Spleen (tissue), 11 donors: ENCODE measurements at regions not wholly inside any gene's neighbourhood (a gene's known extent, or its start where the extent isn't known, plus 50 kb on each side); places are given as distances from the start of the nearest gene placed in this dataset.

ENCODE experiments used
- DNase-seq: peaks from one replicate; pipeline ENCODE4 v3.0.0-alpha.2; 2020
- H3K27ac ChIP-seq, 8 donors: fragments of 200-600 bp; sonication (generic) in 7 of 8; 1 replicate in 4 of 8; 2 replicates in 4 of 8; pipeline versions ENCODE4 v1.5.0 to v1.8.0; 2016 to 2021; ENCODE audit warnings: inconsistent platforms in 4 of 8, mild to moderate bottlenecking in 4 of 8, moderate library complexity in 1 of 8
- H3K27me3 ChIP-seq, 7 donors: fragments of 200-600 bp; sonication (generic) in 6 of 7; replicated peaks in 1 of 7; 1 replicate in 4 of 7; 2 replicates in 3 of 7; pipeline versions ENCODE4 v1.5.0 to v1.8.0; 2016 to 2021; ENCODE audit warnings: inconsistent platforms in 3 of 7, mild to moderate bottlenecking in 1 of 7
- H3K36me3 ChIP-seq, 6 donors: fragments of 200-600 bp; sonication (generic) in 5 of 6; 1 replicate in 4 of 6; 2 replicates in 2 of 6; pipeline versions ENCODE4 v1.5.0 to v1.8.0; 2016 to 2021; ENCODE audit warnings: inconsistent platforms in 2 of 6
- H3K4me1 ChIP-seq, 6 donors: fragments of 200-600 bp; sonication (generic) in 5 of 6; 1 replicate in 3 of 6; 2 replicates in 3 of 6; pipeline versions ENCODE4 v1.5.0 to v1.8.0; 2016 to 2021; ENCODE audit warnings: inconsistent platforms in 3 of 6
- H3K4me3 ChIP-seq, 8 donors: fragments of 200-600 bp; sonication (generic) in 7 of 8; 1 replicate in 4 of 8; 2 replicates in 4 of 8; pipeline versions ENCODE4 v1.5.0 to v1.8.0; 2016 to 2021; ENCODE audit warnings: inconsistent platforms in 4 of 8, mild to moderate bottlenecking in 4 of 8, moderate library complexity in 2 of 8
- H3K9me3 ChIP-seq, 8 donors: fragments of 200-600 bp; sonication (generic) in 7 of 8; 1 replicate in 4 of 8; 2 replicates in 4 of 8; pipeline versions ENCODE4 v1.5.0 to v1.8.0; 2016 to 2021; ENCODE audit warnings: inconsistent platforms in 4 of 8
- POLR2A ChIP-seq, 3 donors: fragments of 450-650 bp; IDR thresholded peaks; one replicate each; pipeline ENCODE4 v1.5.1; 2017; ENCODE audit warnings: antibody characterized with exemption in 3 of 3, mild to moderate bottlenecking in 1 of 3
- POLR2AphosphoS5 ChIP-seq, 3 donors: sonication (generic); formaldehyde crosslinking; IDR thresholded peaks; one replicate each; pipeline ENCODE4 v1.5.1; 2017; ENCODE audit warnings: antibody characterized with exemption in 3 of 3
- WGBS, 5 donors: extraction: QIAGEN DNeasy Blood & Tissue Kit in 3 of 5; methylation state at CpG; one replicate each; pipeline versions ENCODE4 v1.1.5 to v1.1.7; 2013 to 2018; 5-methylcytosine and 5-hydroxymethylcytosine counted together
- intact Hi-C: fragments of 100-400 bp; cut with DNase I; formaldehyde crosslinking; loops from one replicate; pipeline ENCODE4 v1.15.0; 2023; ENCODE audit warnings: low total_unique reads
- TF ChIP-seq, protein P1 (sequence below), 11 experiments: fragments of 200-600 bp in 7 of 11; fragments of 450-650 bp in 4 of 11; sonication (generic) in 4 of 11; IDR thresholded peaks in 8 of 11; conservative IDR thresholded peaks in 3 of 11; 1 replicate in 7 of 11; 2 replicates in 4 of 11; pipeline versions ENCODE4 v1.4.0 to v1.8.0; 2016 to 2021; ENCODE audit warnings: antibody characterized with exemption in 11 of 11, inconsistent platforms in 4 of 11, mild to moderate bottlenecking in 1 of 11
- donor health status: healthy with polysubstance abuse.
- donor health status: DM: no; HTN: no; CAD: no; lungs with moderate emphysema.
- donor health status: DM: no; HTN: no; CAD: no.
- donor health status: Bipolar disorder and iron deficiency.
- donor health status: healthy.
- donor health status: DM: no; HTN: no; CAD: no.
- donor health status: DM: yes; HTN: yes; CAD: no.

DNA sequence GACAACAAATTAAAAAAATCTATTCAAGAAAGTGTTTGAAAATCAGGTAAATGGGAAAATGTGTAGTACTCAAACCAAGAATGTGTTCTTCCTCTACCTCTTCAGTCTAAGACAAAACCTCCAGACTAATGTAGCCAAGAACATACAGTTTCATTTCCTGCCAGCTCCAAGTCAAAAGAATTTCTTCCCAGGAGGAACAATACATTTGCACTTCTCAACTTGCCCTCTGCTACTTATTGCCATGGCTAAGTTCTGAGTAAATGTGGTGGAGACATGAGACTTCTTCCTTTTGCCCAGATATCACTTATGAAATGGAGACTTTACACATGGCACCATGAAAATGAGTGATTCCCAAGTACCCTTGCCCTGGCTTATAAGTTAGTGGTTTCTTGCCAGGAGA is 2112.2 kb upstream of the C9orf72 start:
- intact Hi-C loops, result no loop called here
- H3K4me3 ChIP-seq, result no peak overlapping the region
- H3K36me3 ChIP-seq, result no peaks in the 10 kb centered on the region
- H3K27ac ChIP-seq, result no peak overlapping the region
- DNase-seq, result no peak
- no peaks in the 10 kb centered on the region for H3K9me3 ChIP-seq
- H3K27me3 ChIP-seq, result no peaks in the 10 kb centered on the region
- no peaks in the 10 kb centered on the region for H3K4me1 ChIP-seq
- TF ChIP-seq, protein P1, sequence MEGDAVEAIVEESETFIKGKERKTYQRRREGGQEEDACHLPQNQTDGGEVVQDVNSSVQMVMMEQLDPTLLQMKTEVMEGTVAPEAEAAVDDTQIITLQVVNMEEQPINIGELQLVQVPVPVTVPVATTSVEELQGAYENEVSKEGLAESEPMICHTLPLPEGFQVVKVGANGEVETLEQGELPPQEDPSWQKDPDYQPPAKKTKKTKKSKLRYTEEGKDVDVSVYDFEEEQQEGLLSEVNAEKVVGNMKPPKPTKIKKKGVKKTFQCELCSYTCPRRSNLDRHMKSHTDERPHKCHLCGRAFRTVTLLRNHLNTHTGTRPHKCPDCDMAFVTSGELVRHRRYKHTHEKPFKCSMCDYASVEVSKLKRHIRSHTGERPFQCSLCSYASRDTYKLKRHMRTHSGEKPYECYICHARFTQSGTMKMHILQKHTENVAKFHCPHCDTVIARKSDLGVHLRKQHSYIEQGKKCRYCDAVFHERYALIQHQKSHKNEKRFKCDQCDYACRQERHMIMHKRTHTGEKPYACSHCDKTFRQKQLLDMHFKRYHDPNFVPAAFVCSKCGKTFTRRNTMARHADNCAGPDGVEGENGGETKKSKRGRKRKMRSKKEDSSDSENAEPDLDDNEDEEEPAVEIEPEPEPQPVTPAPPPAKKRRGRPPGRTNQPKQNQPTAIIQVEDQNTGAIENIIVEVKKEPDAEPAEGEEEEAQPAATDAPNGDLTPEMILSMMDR (IDR thresholded peaks at IDR 0.05 in 8 of 11, conservative IDR thresholded peaks at IDR 0.05 in 3 of 11), result no peak
- no peak for TF ChIP-seq POLR2A (IDR thresholded peaks at IDR 0.05)
- no peak for TF ChIP-seq POLR2AphosphoS5 (IDR thresholded peaks at IDR 0.05)

DNA sequence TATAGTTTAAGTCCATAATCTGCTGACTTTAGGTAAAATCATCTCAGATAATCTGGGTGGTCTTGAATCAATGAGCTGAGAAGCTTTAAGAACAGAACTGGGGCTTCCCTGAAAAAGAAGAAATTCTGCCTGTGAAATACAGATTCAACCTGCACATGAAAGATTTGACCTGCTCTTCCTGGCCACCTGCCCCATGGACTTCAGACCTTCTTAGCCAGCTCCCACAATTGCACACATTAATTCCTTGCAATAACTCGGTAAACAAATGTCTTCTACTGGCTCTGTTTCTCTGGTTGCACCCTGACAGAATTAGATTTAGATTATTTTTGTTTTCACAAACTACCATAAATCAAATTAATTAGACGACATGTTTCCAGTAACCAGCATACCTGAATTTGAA is 2117.9 kb upstream of the C9orf72 start:
- Histone ChIP-seq H3K36me3 (no peaks in the 10 kb centered on the region), H3K9me3 (peaks cover 0 to 28% (median 19%) of the 10 kb centered on the region in 8 donors), H3K4me1 (no peaks in the 10 kb centered on the region), H3K27me3 (no peaks in the 10 kb centered on the region), H3K4me3 (no peak overlapping the region), H3K27ac (no peak overlapping the region)
- no peak for DNase-seq
- 78 to 95% (median 80%) methylated on average over 2 of the region's 2 CpGs for WGBS, 5 donors
- intact Hi-C loops, result no loop called here
- TF ChIP-seq, protein P1 (IDR thresholded peaks at IDR 0.05 in 8 of 11, conservative IDR thresholded peaks at IDR 0.05 in 3 of 11), result no peak
- no peak for TF ChIP-seq POLR2A (IDR thresholded peaks at IDR 0.05)
- no peak for TF ChIP-seq POLR2AphosphoS5 (IDR thresholded peaks at IDR 0.05)

DNA sequence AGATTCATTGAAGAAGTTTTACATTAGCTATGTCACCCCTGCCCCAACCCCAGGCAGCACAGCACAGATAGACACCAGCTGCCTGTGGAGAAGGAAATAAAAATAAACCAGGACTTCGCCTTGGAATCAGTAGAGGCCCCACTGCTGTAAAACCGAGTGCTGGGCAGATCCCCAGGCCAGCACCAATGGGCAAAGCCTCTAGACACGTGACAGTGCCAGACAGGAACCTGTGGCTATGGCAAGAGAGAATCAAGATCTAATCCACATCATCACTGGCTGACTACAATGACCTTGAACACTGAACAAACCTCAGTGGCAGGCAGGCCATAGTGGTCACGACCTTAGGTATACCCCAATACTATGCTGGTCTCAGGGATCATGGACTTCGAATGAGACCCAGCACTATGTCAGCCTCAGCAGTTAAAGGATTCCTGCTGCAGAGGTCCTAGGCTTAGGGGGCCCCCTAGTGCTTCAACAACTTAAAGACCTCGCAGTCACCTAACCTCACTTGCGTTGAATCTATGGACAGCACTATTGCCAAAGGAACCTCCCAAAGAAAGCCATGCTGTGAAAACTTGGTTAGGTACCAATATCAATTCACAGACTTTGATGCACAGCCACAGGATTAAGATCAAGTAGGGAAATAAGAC is 2118.6 kb upstream of the C9orf72 start:
- WGBS, 5 donors, result 47 to 58% (median 54%) methylated on average over 7 of the region's 7 CpGs
- Histone ChIP-seq H3K27me3 (no peaks in the 10 kb centered on the region), H3K27ac (no peak overlapping the region), H3K4me3 (no peak overlapping the region), H3K36me3 (no peaks in the 10 kb centered on the region), H3K4me1 (no peaks in the 10 kb centered on the region), H3K9me3 (peaks cover 0 to 28% (median 19%) of the 10 kb centered on the region in 8 donors)
- intact Hi-C loops, result no loop called here
- no peak for TF ChIP-seq POLR2AphosphoS5 (IDR thresholded peaks at IDR 0.05)
- TF ChIP-seq, protein P1 (IDR thresholded peaks at IDR 0.05 in 8 of 11, conservative IDR thresholded peaks at IDR 0.05 in 3 of 11), result no peak
- TF ChIP-seq POLR2A (IDR thresholded peaks at IDR 0.05), result no peak
- DNase-seq, result no peak

DNA sequence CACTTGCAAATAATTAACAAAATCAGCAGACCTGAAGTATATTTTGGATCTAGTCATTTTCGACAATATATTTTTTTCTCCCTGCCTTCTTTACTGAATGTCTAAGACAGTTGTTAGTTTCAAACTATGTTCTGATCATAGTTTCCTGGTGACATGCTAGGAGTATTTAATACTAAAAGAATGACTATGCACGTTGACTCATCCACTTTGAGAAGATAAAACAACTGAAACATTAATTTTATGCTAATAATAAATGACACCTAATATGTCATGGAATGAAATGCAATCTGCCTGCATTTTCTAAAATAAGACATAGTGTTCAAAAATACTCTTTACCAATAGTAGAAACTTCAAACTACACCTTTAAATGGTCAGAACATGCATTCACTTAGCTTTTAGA is 2123.7 kb upstream of the C9orf72 start:
- no peaks in the 10 kb centered on the region for H3K36me3 ChIP-seq
- no peaks in the 10 kb centered on the region for H3K4me1 ChIP-seq
- no peak overlapping the region for H3K27ac ChIP-seq
- no peak overlapping the region for H3K4me3 ChIP-seq
- H3K9me3 ChIP-seq, result peaks cover 0 to 22% (median 15%) of the 10 kb centered on the region in 8 donors
- intact Hi-C loops, result no loop called here
- no peak for DNase-seq
- TF ChIP-seq, protein P1 (IDR thresholded peaks at IDR 0.05 in 8 of 11, conservative IDR thresholded peaks at IDR 0.05 in 3 of 11), result no peak
- TF ChIP-seq POLR2A (IDR thresholded peaks at IDR 0.05), result no peak
- TF ChIP-seq POLR2AphosphoS5 (IDR thresholded peaks at IDR 0.05), result no peak
- H3K27me3 ChIP-seq, result no peaks in the 10 kb centered on the region
- WGBS, 5 donors, result 71 to 79% (median 75%) methylated on average over 2 of the region's 2 CpGs
